Spleen (tissue), 7 donors: ENCODE measurements at regions not wholly inside any gene's neighbourhood (a gene's known extent, or its start where the extent isn't known, plus 50 kb on each side); places are given as distances from the start of the nearest gene placed in this dataset.

Experiments used
- POLR2A ChIP-seq, 3 donors: fragments of 450-650 bp; IDR thresholded peaks; one replicate each; pipeline ENCODE4 v1.5.1; 2017; ENCODE audit warnings: antibody characterized with exemption in 3 of 3, mild to moderate bottlenecking in 1 of 3
- POLR2AphosphoS5 ChIP-seq, 3 donors: sonication (generic); formaldehyde crosslinking; IDR thresholded peaks; one replicate each; pipeline ENCODE4 v1.5.1; 2017; ENCODE audit warnings: antibody characterized with exemption in 3 of 3
- TF ChIP-seq, protein P1 (sequence below), 11 experiments: fragments of 200-600 bp in 7 of 11; fragments of 450-650 bp in 4 of 11; sonication (generic) in 4 of 11; IDR thresholded peaks in 8 of 11; conservative IDR thresholded peaks in 3 of 11; 1 replicate in 7 of 11; 2 replicates in 4 of 11; pipeline versions ENCODE4 v1.4.0 to v1.8.0; 2016 to 2021; ENCODE audit warnings: antibody characterized with exemption in 11 of 11, inconsistent platforms in 4 of 11, mild to moderate bottlenecking in 1 of 11
- donor health status: DM: no; HTN: no; CAD: no; lungs with moderate emphysema.
- donor health status: DM: no; HTN: no; CAD: no.
- donor health status: DM: no; HTN: no; CAD: no.

DNA sequence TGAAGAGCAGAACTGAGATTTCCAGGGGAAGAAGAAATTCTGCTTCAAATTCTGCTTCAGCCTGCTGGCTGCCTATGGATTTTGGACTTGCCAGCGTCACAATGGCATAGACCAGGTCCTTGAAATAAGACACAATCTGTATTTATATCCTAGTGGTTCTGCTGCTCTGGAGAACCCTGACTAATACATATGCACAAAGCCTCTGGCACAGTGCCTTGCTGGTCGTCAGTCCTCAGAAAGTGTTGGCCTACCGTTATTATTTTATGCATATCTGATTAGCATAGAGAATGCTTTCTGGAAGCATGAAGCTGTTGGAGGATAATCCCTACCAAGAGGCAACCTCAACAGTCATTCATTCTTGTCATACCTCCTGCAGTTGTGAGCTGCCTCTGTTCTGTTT lies 213.7 kb downstream of the B3GLCT start:
- TF ChIP-seq, protein P1, sequence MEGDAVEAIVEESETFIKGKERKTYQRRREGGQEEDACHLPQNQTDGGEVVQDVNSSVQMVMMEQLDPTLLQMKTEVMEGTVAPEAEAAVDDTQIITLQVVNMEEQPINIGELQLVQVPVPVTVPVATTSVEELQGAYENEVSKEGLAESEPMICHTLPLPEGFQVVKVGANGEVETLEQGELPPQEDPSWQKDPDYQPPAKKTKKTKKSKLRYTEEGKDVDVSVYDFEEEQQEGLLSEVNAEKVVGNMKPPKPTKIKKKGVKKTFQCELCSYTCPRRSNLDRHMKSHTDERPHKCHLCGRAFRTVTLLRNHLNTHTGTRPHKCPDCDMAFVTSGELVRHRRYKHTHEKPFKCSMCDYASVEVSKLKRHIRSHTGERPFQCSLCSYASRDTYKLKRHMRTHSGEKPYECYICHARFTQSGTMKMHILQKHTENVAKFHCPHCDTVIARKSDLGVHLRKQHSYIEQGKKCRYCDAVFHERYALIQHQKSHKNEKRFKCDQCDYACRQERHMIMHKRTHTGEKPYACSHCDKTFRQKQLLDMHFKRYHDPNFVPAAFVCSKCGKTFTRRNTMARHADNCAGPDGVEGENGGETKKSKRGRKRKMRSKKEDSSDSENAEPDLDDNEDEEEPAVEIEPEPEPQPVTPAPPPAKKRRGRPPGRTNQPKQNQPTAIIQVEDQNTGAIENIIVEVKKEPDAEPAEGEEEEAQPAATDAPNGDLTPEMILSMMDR (IDR thresholded peaks at IDR 0.05 in 8 of 11, conservative IDR thresholded peaks at IDR 0.05 in 3 of 11) = no peak
- TF ChIP-seq POLR2AphosphoS5 (IDR thresholded peaks at IDR 0.05) (no peak), POLR2A (IDR thresholded peaks at IDR 0.05) (no peak)
